ENCODE measurements at regions not wholly inside any gene's neighbourhood (a gene's known extent, or its start where the extent isn't known, plus 50 kb on each side); places are given as distances from the start of the nearest gene placed in this dataset.

DNA sequence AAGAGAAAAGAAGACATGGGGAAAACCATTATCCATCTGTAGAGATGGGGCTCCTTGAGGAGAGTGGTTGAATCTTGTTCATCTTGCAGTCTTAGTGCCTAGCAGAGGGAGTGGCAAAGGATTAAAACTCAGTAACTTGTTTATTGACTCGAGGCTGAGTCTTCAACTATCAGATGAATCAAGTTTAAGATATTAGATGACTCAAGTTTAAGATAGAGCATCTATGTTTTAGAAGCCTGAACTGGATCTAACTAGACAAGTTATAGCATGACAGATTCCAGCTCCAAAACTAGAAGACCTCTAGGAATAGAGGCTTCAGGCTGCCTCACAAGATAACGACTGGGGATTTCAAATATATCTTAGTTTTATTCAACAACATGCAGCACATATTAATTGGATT is 2277.2 kb upstream of the WWC1 start:
- TF ChIP-seq, protein P1, sequence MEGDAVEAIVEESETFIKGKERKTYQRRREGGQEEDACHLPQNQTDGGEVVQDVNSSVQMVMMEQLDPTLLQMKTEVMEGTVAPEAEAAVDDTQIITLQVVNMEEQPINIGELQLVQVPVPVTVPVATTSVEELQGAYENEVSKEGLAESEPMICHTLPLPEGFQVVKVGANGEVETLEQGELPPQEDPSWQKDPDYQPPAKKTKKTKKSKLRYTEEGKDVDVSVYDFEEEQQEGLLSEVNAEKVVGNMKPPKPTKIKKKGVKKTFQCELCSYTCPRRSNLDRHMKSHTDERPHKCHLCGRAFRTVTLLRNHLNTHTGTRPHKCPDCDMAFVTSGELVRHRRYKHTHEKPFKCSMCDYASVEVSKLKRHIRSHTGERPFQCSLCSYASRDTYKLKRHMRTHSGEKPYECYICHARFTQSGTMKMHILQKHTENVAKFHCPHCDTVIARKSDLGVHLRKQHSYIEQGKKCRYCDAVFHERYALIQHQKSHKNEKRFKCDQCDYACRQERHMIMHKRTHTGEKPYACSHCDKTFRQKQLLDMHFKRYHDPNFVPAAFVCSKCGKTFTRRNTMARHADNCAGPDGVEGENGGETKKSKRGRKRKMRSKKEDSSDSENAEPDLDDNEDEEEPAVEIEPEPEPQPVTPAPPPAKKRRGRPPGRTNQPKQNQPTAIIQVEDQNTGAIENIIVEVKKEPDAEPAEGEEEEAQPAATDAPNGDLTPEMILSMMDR (IDR thresholded peaks at IDR 0.05; ENCODE audit: low read depth, low read length, missing control alignments): no peak
- H3K4me3 ChIP-seq (ENCODE audit: low read depth, low read length): no peak overlapping the region
- no peak for DNase-seq (ENCODE audit: low read depth)
- in situ Hi-C loops (cut with HindIII; ENCODE audit: low sequenced_read_pairs): no loop called here

DNA sequence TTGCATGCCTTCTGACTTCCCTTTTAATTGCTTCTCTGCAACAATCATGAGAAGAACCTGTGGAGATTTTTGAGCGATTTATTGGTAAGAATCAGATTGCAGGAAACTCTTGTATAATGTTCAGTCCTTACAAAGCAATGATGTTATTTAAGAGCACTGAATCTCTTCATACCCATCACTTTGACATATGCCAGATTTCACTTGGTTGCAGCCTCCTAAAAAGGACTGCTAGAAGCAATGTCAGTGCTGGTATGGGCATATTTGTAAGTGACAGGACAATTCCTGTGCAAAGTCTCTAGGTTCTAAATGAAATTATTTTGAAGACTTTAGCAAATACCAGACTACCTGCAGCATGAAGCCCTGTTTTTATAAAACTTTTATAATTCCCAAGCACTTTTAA is 2272.7 kb upstream of the WWC1 start:
- in situ Hi-C loops (cut with HindIII; ENCODE audit: low sequenced_read_pairs): no loop called here

DNA sequence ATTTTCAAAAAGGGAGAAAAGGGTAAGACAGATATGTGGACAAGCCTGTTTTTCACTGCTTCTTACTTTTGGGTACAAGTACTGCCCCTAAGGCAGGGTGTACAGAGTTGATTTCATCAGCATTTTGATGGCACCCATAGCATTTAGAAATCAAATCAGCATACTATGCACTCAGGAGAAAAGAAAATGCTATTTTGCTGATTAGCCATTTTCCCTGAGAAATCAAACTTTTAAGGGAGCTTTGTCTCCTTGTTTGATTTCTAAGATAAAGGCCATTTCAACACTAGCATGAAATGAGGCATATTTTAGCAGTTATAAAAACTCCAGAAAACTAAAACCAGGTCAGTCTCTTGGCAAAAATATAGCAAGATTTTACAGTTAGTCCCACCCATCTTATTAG is 2269.4 kb upstream of the WWC1 start:
- TF ChIP-seq, protein P1 (IDR thresholded peaks at IDR 0.05; ENCODE audit: low read depth, low read length, missing control alignments): no peak
- DNase-seq (ENCODE audit: low read depth): no peak
- no peak overlapping the region for H3K4me3 ChIP-seq (ENCODE audit: low read depth, low read length)
- in situ Hi-C loops (cut with HindIII; ENCODE audit: low sequenced_read_pairs): no loop called here

More for the DNA sequence above, 2272.7 kb upstream of the WWC1 start:
- H3K4me3 ChIP-seq (ENCODE audit: low read depth, low read length): no peak overlapping the region
- TF ChIP-seq, protein P1 (IDR thresholded peaks at IDR 0.05; ENCODE audit: low read depth, low read length, missing control alignments): no peak
- no peak for DNase-seq (ENCODE audit: low read depth)

DNA sequence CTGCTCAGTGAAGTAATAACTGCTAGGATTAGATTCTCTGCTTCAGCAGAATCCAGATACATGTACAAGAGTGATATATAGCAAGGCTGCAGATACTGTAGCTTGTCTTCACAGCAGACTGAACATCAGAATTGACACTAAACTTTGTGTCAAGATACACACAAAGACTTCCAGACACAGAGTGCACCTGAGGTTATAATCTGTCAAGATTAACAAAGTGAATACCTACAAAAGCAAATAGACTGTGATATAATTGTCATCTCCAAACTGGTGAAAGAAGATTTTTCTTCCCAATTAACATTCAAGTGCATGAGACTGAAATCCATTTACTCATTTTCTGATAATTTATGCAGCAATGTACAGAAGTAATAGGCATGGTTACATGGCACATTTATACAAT is 2266.5 kb upstream of the WWC1 start:
- no peak overlapping the region for H3K4me3 ChIP-seq (ENCODE audit: low read depth, low read length)
- no peak for DNase-seq (ENCODE audit: low read depth)
- TF ChIP-seq, protein P1 (IDR thresholded peaks at IDR 0.05; ENCODE audit: low read depth, low read length, missing control alignments): no peak
- in situ Hi-C loops (cut with HindIII; ENCODE audit: low sequenced_read_pairs): no loop called here

DNA sequence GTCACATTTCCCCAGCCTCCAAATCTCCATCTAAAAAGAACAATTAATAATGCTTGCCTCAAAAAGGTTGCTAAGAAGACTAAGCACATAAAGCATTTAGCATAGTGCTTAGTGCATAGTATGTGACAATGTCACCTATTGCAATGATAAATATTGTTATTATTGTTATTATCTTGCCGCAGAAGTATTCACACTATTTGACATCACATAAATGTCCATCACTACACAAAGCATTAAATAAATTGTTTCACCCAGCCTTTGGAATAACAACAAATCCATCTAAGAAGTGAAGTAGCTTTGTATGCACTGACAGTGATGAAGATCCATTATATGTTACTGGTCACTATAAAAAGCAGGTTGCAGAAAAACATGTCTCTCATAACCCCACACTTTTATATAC is 2263.9 kb upstream of the WWC1 start:
- no peak for DNase-seq (ENCODE audit: low read depth)
- in situ Hi-C loops (cut with HindIII; ENCODE audit: low sequenced_read_pairs): no loop called here
- TF ChIP-seq, protein P1 (IDR thresholded peaks at IDR 0.05; ENCODE audit: low read depth, low read length, missing control alignments): no peak
- no peak overlapping the region for H3K4me3 ChIP-seq (ENCODE audit: low read depth, low read length)

DNA sequence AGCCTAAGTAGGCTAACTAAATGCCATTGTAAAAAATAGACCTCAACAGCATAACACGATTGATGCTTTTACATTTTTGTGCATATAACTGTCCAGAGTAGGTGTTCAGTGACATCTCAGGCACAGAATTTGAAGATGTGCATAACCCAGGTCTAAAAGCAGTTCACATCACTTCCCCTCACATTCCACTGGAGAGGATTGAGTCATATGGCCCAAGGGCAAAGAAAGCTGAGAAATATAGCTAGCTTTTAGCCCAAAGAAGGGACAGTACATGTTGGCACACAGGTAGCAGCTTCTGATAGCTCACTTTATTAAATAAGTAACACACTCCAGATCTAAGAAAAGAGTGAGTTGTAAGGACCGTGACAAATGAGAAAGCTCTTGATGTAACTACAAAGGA is 2259.5 kb upstream of the WWC1 start:
- no peak for DNase-seq (ENCODE audit: low read depth)
- in situ Hi-C loops (cut with HindIII; ENCODE audit: low sequenced_read_pairs): no loop called here
- no peak overlapping the region for H3K4me3 ChIP-seq (ENCODE audit: low read depth, low read length)
- TF ChIP-seq, protein P1 (IDR thresholded peaks at IDR 0.05; ENCODE audit: low read depth, low read length, missing control alignments): no peak

DNA sequence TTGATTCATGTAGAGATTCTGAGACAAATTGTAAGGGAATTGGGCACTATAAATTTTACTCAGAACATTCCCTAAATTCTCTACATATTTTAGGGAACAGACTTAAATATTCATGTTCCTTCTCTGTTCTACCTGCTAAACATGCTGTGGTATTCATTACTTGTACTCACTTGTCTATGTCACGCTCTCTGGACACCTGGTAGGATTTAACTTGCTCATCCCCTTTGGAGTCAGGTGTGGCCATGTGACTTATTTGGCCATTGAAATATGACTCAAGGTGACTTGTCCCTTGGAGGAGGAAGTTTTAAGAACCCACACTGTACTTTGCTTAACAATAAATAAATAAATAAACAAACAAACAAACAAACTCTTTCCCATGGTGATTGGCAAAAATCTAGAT is 2258.8 kb upstream of the WWC1 start:
- TF ChIP-seq, protein P1 (IDR thresholded peaks at IDR 0.05; ENCODE audit: low read depth, low read length, missing control alignments): no peak
- in situ Hi-C loops (cut with HindIII; ENCODE audit: low sequenced_read_pairs): no loop called here

More for the DNA sequence above, 2258.8 kb upstream of the WWC1 start:
- no peak overlapping the region for H3K4me3 ChIP-seq (ENCODE audit: low read depth, low read length)
- DNase-seq (ENCODE audit: low read depth): no peak

Measured in astrocyte of the cerebellum (primary cell).